NCI-H226 (cell line): ENCODE measurements at regions not wholly inside any gene's neighbourhood (a gene's known extent, or its start where the extent isn't known, plus 50 kb on each side); places are given as distances from the start of the nearest gene placed in this dataset.

ENCODE experiments used
- DNase-seq: peaks from one replicate; pipeline ENCODE4 v3.0.0-alpha.2; 2015

- peak; percentile 42 for DNase-seq
These were observed 161.2 kb upstream of the PIEZO2 start for GRCh38 chr18:11310476-11311086.

GRCh38 chr18:11309172-11309571 lies 159.8 kb upstream of the PIEZO2 start:
- peak; percentile 24 for DNase-seq

- no peak for DNase-seq
These were observed 159.1 kb upstream of the PIEZO2 start for GRCh38 chr18:11308499-11308898.

- DNase-seq = no peak
These were observed 158.3 kb upstream of the PIEZO2 start for GRCh38 chr18:11307716-11308115.

- DNase-seq = no peak
These were observed 156.1 kb upstream of the PIEZO2 start for GRCh38 chr18:11305507-11305906.

- DNase-seq = no peak
These were observed 155.6 kb upstream of the PIEZO2 start for GRCh38 chr18:11304928-11305327.

- no peak for DNase-seq
These were observed 147.6 kb upstream of the PIEZO2 start for GRCh38 chr18:11296946-11297345.

- no peak for DNase-seq
These were observed 144.4 kb upstream of the PIEZO2 start for GRCh38 chr18:11293794-11294193.

- no peak for DNase-seq
These were observed 141.4 kb upstream of the PIEZO2 start for GRCh38 chr18:11290786-11291185.

- no peak for DNase-seq
These were observed 139.9 kb upstream of the PIEZO2 start for GRCh38 chr18:11289248-11289647.

GRCh38 chr18:11288401-11288800 lies 139.0 kb upstream of the PIEZO2 start:
- DNase-seq = no peak

GRCh38 chr18:11286431-11286830 lies 137.1 kb upstream of the PIEZO2 start:
- no peak for DNase-seq

GRCh38 chr18:11284811-11285210 lies 135.4 kb upstream of the PIEZO2 start:
- no peak for DNase-seq

- DNase-seq = no peak
These were observed 135.0 kb upstream of the PIEZO2 start for GRCh38 chr18:11284349-11284748.

GRCh38 chr18:11283479-11284161 lies 134.3 kb upstream of the PIEZO2 start:
- no peak for DNase-seq

- peak; percentile 56 for DNase-seq
These were observed 130.1 kb upstream of the PIEZO2 start for GRCh38 chr18:11279461-11279860.

GRCh38 chr18:11276678-11277077 lies 127.3 kb upstream of the PIEZO2 start:
- DNase-seq = no peak

GRCh38 chr18:11274144-11274794 lies 124.9 kb upstream of the PIEZO2 start:
- no peak for DNase-seq

GRCh38 chr18:11272516-11272915 lies 123.1 kb upstream of the PIEZO2 start:
- DNase-seq = no peak

GRCh38 chr18:11271954-11272353 lies 122.6 kb upstream of the PIEZO2 start:
- no peak for DNase-seq

- no peak for DNase-seq
These were observed 119.9 kb upstream of the PIEZO2 start for GRCh38 chr18:11269257-11269656.

GRCh38 chr18:11268741-11269233 lies 119.4 kb upstream of the PIEZO2 start:
- no peak for DNase-seq

GRCh38 chr18:11268153-11268552 lies 118.8 kb upstream of the PIEZO2 start:
- no peak for DNase-seq
